Prostate gland (tissue), 2 donors: ENCODE measurements at regions not wholly inside any gene's neighbourhood (a gene's known extent, or its start where the extent isn't known, plus 50 kb on each side); places are given as distances from the start of the nearest gene placed in this dataset.

Experiments
- POLR2A ChIP-seq: fragments of 450-650 bp; IDR thresholded peaks from one replicate; pipeline ENCODE4 v1.6.1; 2016; ENCODE audit warnings: antibody characterized with exemption, mild to moderate bottlenecking
- TF ChIP-seq, protein P1 (sequence below), 4 experiments: fragments of 200-600 bp in 2 of 4; fragments of 450-650 bp in 2 of 4; sonication (generic) in 2 of 4; IDR thresholded peaks; 1 replicate in 3 of 4; 2 replicates in 1 of 4; pipeline ENCODE4 v1.5.1; 2016 to 2019; ENCODE audit warnings: antibody characterized with exemption in 4 of 4, mild to moderate bottlenecking in 2 of 4, moderate library complexity in 2 of 4

DNA sequence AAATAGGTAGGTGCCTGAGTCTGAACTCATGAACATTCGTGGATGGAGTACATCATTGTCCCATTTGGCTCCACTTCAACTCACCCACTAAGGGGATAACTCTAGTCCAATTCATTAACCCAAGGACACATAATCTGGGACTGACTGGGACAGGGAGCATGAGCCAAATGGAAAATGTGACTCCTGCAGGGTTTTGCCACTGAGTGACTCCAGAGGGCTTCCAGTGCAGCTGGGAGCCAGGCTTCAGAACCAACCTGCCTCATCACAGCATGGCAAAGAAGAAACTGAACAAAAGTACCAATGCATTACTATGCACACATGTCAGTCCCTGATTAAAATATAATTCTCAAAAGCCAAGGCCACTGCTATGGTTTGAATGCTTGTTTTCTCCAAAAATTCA, 159.7 kb upstream of the SNX2 start:
- TF ChIP-seq POLR2A: no peak
- TF ChIP-seq, protein P1, sequence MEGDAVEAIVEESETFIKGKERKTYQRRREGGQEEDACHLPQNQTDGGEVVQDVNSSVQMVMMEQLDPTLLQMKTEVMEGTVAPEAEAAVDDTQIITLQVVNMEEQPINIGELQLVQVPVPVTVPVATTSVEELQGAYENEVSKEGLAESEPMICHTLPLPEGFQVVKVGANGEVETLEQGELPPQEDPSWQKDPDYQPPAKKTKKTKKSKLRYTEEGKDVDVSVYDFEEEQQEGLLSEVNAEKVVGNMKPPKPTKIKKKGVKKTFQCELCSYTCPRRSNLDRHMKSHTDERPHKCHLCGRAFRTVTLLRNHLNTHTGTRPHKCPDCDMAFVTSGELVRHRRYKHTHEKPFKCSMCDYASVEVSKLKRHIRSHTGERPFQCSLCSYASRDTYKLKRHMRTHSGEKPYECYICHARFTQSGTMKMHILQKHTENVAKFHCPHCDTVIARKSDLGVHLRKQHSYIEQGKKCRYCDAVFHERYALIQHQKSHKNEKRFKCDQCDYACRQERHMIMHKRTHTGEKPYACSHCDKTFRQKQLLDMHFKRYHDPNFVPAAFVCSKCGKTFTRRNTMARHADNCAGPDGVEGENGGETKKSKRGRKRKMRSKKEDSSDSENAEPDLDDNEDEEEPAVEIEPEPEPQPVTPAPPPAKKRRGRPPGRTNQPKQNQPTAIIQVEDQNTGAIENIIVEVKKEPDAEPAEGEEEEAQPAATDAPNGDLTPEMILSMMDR (IDR thresholded peaks at IDR 0.05): no peak
